ENCODE measurements at regions not wholly inside any gene's neighbourhood (a gene's known extent, or its start where the extent isn't known, plus 50 kb on each side); places are given as distances from the start of the nearest gene placed in this dataset.

- TF ChIP-seq CTCF (IDR thresholded peaks at IDR 0.05) (no peak), POLR2A (IDR thresholded peaks at IDR 0.05) (no peak)
Observed at GRCh38 chr15:81880314-81880713, 165.5 kb downstream of the MEX3B start.
